GM12878 (cell line): ENCODE measurements at regions not wholly inside any gene's neighbourhood (a gene's known extent, or its start where the extent isn't known, plus 50 kb on each side); places are given as distances from the start of the nearest gene placed in this dataset.

Experiments used
- ATAC-seq: fragments of 200-7000 bp; cut with Tn5 transposase; 3 replicates; pipeline ENCODE4 v1.9.1; 2020; ENCODE audit warnings: mild to moderate bottlenecking, moderate library complexity
- BruUV-seq: library from RNA; stranded (reverse); fragments of 400-500 nt; replicated peaks from 2 replicates; lab custom pipeline; 2021; lab: Mats Ljungman, UMichigan
- CTCF ChIA-PET: fragments of 300-600 bp; sonication (Branson Sonifier 250); formaldehyde crosslinking; extraction: SDS; loops from one replicate; lab custom pipeline; 2021; ENCODE audit warnings: inconsistent platforms; lab: Yijun Ruan, JAX
- POLR2A ChIA-PET: fragments of 350-600 bp; formaldehyde crosslinking; extraction: SDS; loops from one replicate; lab custom pipeline; 2021; ENCODE audit warnings: inconsistent platforms; lab: Charles Lee
- RAD21 ChIA-PET: fragments of 300-600 bp; sonication (Branson Sonifier 250); formaldehyde crosslinking; loops from one replicate; lab custom pipeline; 2023; ENCODE audit warnings: antibody characterized with exemption; ENCODE audit not compliant: unreplicated experiment; lab: Charles Lee
- SMC1A ChIA-PET: fragments of 300-600 bp; sonication (Branson Sonifier 250); formaldehyde crosslinking; loops from one replicate; lab custom pipeline; 2023; ENCODE audit not compliant: unreplicated experiment, uncharacterized antibody; lab: Charles Lee
- DNase-seq: peaks from one replicate; pipeline ENCODE4 v3.0.0-alpha.2; 2011; ENCODE audit warnings: low read depth, low spot score
- FAIRE-seq: peaks from 3 replicates; lab custom pipeline; 2011; peaks lifted over from hg19 to GRCh38; lab: Jason Lieb, UNC
- H2AFZ ChIP-seq: 2 replicates; pipeline ENCODE4 v1.6.0; 2011; ENCODE audit warnings: low read depth, low read length, control low read depth; ENCODE audit not compliant: control insufficient read depth
- H3K27ac ChIP-seq: 2 replicates; pipeline ENCODE4 v1.5.1; 2011; ENCODE audit warnings: control low read depth; ENCODE audit not compliant: control insufficient read depth, insufficient read depth
- H3K27me3 ChIP-seq, 2 experiments: replicated peaks in 1 of 2; 2 replicates each; pipeline versions ENCODE4 v1.6.0 to v1.6.1; 2011; ENCODE audit warnings: low read length in 1 of 2; ENCODE audit not compliant: control insufficient read depth in 2 of 2, insufficient read depth in 2 of 2
- H3K36me3 ChIP-seq, 2 experiments: 2 replicates each; pipeline ENCODE4 v1.5.1; 2011; ENCODE audit warnings: low read length in 1 of 2; ENCODE audit not compliant: control insufficient read depth in 2 of 2, insufficient read depth in 2 of 2
- H3K4me1 ChIP-seq: 2 replicates; pipeline ENCODE4 v1.6.1; 2011; ENCODE audit warnings: mild to moderate bottlenecking, low read length, moderate library complexity, mixed read lengths; ENCODE audit not compliant: control insufficient read depth, insufficient read depth
- H3K4me2 ChIP-seq: 2 replicates; pipeline ENCODE4 v1.6.0; 2011; ENCODE audit warnings: control low read depth; ENCODE audit not compliant: control insufficient read depth, insufficient read depth
- H3K4me3 ChIP-seq: fragments of 200-600 bp; sonication (generic); 2 replicates; pipeline ENCODE4 v1.5.1; 2016
- H3K79me2 ChIP-seq: 2 replicates; pipeline ENCODE4 v1.6.0; 2011; ENCODE audit warnings: low read length; ENCODE audit not compliant: control insufficient read depth, insufficient read depth
- H3K9ac ChIP-seq: 2 replicates; pipeline ENCODE4 v1.8.0; 2011; ENCODE audit warnings: low read length, control low read depth, mixed read lengths; ENCODE audit not compliant: control insufficient read depth, insufficient read depth
- H3K9me3 ChIP-seq: replicated peaks from 3 replicates; pipeline ENCODE4 v1.5.1; 2011; ENCODE audit warnings: mild to moderate bottlenecking, low read length; ENCODE audit not compliant: control insufficient read depth, insufficient read depth
- H4K20me1 ChIP-seq: 2 replicates; pipeline ENCODE4 v1.6.0; 2011; ENCODE audit not compliant: control insufficient read depth, insufficient read depth
- BCL3 ChIP-seq: IDR thresholded peaks from 2 replicates; pipeline ENCODE4 v1.6.1; 2011; ENCODE audit warnings: borderline replicate concordance, low read depth, mild to moderate bottlenecking, moderate library complexity, low read length; ENCODE audit not compliant: insufficient read depth, poor library complexity, severe bottlenecking
- FOS ChIP-seq: IDR thresholded peaks from 3 replicates; pipeline ENCODE4 v1.6.1; 2011; ENCODE audit warnings: borderline replicate concordance; ENCODE audit not compliant: insufficient read length; ENCODE audit errors: extremely low read depth
- HDAC2 ChIP-seq: fragments of 200-600 bp; sonication (generic); IDR thresholded peaks from 2 replicates; pipeline ENCODE4 v1.6.1; 2017
- JUND ChIP-seq: IDR thresholded peaks from 2 replicates; pipeline ENCODE4 v1.6.1; 2012; ENCODE audit warnings: low read depth, mild to moderate bottlenecking, low read length, improper control_type of control experiment, moderate library complexity
- MTA2 ChIP-seq: fragments of 450-650 bp; IDR thresholded peaks from 2 replicates; pipeline ENCODE4 v1.6.1; 2016; ENCODE audit warnings: low read depth, mild to moderate bottlenecking, moderate library complexity
- MTA3 ChIP-seq: IDR thresholded peaks from 2 replicates; pipeline ENCODE4 v1.6.1; 2012; ENCODE audit warnings: low read length, inconsistent platforms, borderline replicate concordance
- MXI1 ChIP-seq: fragments of 150-350 bp; IDR thresholded peaks from 2 replicates; pipeline ENCODE4 v1.6.1; 2011; ENCODE audit warnings: low read depth, mild to moderate bottlenecking, inconsistent platforms, low read length, improper control_type of control experiment
- NR2C1 ChIP-seq: fragments of 450-650 bp; IDR thresholded peaks from 2 replicates; pipeline ENCODE4 v1.6.1; 2017; ENCODE audit warnings: antibody characterized with exemption, mild to moderate bottlenecking, moderate library complexity
- NR2F1 ChIP-seq: fragments of 450-650 bp; conservative IDR thresholded peaks from 2 replicates; pipeline ENCODE4 v1.6.1; 2017; ENCODE audit warnings: mild to moderate bottlenecking
- PKNOX1 ChIP-seq: fragments of 450-650 bp; IDR thresholded peaks from 2 replicates; pipeline ENCODE4 v1.6.1; 2016; ENCODE audit warnings: mild to moderate bottlenecking
- TBL1XR1 ChIP-seq: IDR thresholded peaks from 2 replicates; pipeline ENCODE4 v1.6.1; 2012; ENCODE audit warnings: low read depth, low read length, improper control_type of control experiment
- TCF3 ChIP-seq: IDR thresholded peaks from 2 replicates; pipeline ENCODE4 v1.6.1; 2012; ENCODE audit warnings: low read depth, mild to moderate bottlenecking, low read length, borderline replicate concordance; ENCODE audit not compliant: insufficient read depth
- TCF7 ChIP-seq: IDR thresholded peaks from 2 replicates; pipeline ENCODE4 v1.6.1; 2014; ENCODE audit warnings: antibody characterized with exemption, borderline replicate concordance
- ZBED1 ChIP-seq: IDR thresholded peaks from 2 replicates; pipeline ENCODE4 v1.6.1; 2016; ENCODE audit warnings: borderline replicate concordance
- ZNF384 ChIP-seq: IDR thresholded peaks from 2 replicates; pipeline ENCODE4 v1.6.1; 2012; ENCODE audit warnings: low read depth, mild to moderate bottlenecking, low read length, improper control_type of control experiment, borderline replicate concordance
- ZSCAN29 ChIP-seq: fragments of 450-650 bp; IDR thresholded peaks from 2 replicates; pipeline ENCODE4 v1.6.1; 2017; ENCODE audit warnings: mild to moderate bottlenecking, moderate library complexity
- WGBS: methylation state at CpG from one replicate; pipeline ENCODE4 v1.1.6; 2016; ENCODE audit warnings: low lambda C conversion rate; ENCODE audit not compliant: insufficient replicate concordance, insufficient coverage; ENCODE audit errors: missing lambda C conversion rate; 5-methylcytosine and 5-hydroxymethylcytosine counted together
- in situ Hi-C: fragments of 300-500 bp; cut with MboI; formaldehyde crosslinking; loops from 9 replicates; pipeline ENCODE4 v1.14.3; 2018; ENCODE audit warnings: mixed read lengths
- intact Hi-C: fragments of 100-400 bp; cut with micrococcal nuclease; formaldehyde crosslinking; loops from one replicate; pipeline ENCODE4 v1.14.2; 2022; ENCODE audit not compliant: unreplicated experiment
- TF ChIP-seq, protein P1 (sequence below): fragments of 450-650 bp; IDR thresholded peaks from 2 replicates; pipeline ENCODE4 v1.6.1; 2016; ENCODE audit warnings: mild to moderate bottlenecking, moderate library complexity, borderline replicate concordance

GRCh38 chr4:65046192-65047133 is 623.8 kb downstream of the EPHA5 start:
- no peaks in the 10 kb centered on the region for H3K36me3 ChIP-seq
- CTCF ChIA-PET, result no interaction called here
- no peak overlapping the region for H3K4me3 ChIP-seq
- DNase-seq (no peak), ATAC-seq (no peak), FAIRE-seq (no peak)
- H3K4me1 ChIP-seq, result no peaks in the 10 kb centered on the region
- no peak for TF ChIP-seq JUND
- no peak for TF ChIP-seq HDAC2
- TF ChIP-seq, protein P1, sequence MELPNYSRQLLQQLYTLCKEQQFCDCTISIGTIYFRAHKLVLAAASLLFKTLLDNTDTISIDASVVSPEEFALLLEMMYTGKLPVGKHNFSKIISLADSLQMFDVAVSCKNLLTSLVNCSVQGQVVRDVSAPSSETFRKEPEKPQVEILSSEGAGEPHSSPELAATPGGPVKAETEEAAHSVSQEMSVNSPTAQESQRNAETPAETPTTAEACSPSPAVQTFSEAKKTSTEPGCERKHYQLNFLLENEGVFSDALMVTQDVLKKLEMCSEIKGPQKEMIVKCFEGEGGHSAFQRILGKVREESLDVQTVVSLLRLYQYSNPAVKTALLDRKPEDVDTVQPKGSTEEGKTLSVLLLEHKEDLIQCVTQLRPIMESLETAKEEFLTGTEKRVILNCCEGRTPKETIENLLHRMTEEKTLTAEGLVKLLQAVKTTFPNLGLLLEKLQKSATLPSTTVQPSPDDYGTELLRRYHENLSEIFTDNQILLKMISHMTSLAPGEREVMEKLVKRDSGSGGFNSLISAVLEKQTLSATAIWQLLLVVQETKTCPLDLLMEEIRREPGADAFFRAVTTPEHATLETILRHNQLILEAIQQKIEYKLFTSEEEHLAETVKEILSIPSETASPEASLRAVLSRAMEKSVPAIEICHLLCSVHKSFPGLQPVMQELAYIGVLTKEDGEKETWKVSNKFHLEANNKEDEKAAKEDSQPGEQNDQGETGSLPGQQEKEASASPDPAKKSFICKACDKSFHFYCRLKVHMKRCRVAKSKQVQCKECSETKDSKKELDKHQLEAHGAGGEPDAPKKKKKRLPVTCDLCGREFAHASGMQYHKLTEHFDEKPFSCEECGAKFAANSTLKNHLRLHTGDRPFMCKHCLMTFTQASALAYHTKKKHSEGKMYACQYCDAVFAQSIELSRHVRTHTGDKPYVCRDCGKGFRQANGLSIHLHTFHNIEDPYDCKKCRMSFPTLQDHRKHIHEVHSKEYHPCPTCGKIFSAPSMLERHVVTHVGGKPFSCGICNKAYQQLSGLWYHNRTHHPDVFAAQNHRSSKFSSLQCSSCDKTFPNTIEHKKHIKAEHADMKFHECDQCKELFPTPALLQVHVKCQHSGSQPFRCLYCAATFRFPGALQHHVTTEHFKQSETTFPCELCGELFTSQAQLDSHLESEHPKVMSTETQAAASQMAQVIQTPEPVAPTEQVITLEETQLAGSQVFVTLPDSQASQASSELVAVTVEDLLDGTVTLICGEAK, result no peak
- TF ChIP-seq PKNOX1, result no peak
- TF ChIP-seq TCF7, result no peak
- no peak for TF ChIP-seq TBL1XR1
- no peak for TF ChIP-seq NR2F1
- no peak for TF ChIP-seq ZSCAN29
- TF ChIP-seq TCF3, result no peak
- TF ChIP-seq MXI1, result no peak
- TF ChIP-seq MTA3, result no peak
- TF ChIP-seq NR2C1, result no peak
- no peak for TF ChIP-seq FOS
- TF ChIP-seq MTA2, result no peak
- TF ChIP-seq BCL3, result no peak
- no peak for TF ChIP-seq ZBED1
- no peak for TF ChIP-seq ZNF384
- H3K27ac ChIP-seq, result no peak overlapping the region
- intact Hi-C loops (no loop called here), in situ Hi-C loops (no loop called here)
- H3K27me3 ChIP-seq, result no peaks in the 10 kb centered on the region
- no peaks in the 10 kb centered on the region for H3K79me2 ChIP-seq
- H2AFZ ChIP-seq, result no peak overlapping the region
- WGBS, result 63% methylated on average over 4 of the region's 4 CpGs
- RAD21 ChIA-PET, result no interaction called here
- no peaks in the 10 kb centered on the region for H4K20me1 ChIP-seq
- POLR2A ChIA-PET, result no interaction called here
- no peaks in the 10 kb centered on the region for H3K9me3 ChIP-seq
- SMC1A ChIA-PET, result interaction anchor here (1.6 kb wide), 1 partner anchor 66 kb away, joined by 4 read pairs; no protein-coding TSS in a partner anchor
- H3K4me2 ChIP-seq, result no peak overlapping the region
- H3K9ac ChIP-seq, result no peak overlapping the region
- no TSS peak for BruUV-seq
